ENCODE measurements at regions not wholly inside any gene's neighbourhood (a gene's known extent, or its start where the extent isn't known, plus 50 kb on each side); places are given as distances from the start of the nearest gene placed in this dataset.

GRCh38 chr21:35609263-35609662 lies 451.1 kb downstream of the SETD4 start:
- DNase-seq (ENCODE audit: extremely low read depth, low read depth) = no peak
- H3K4me3 ChIP-seq (replicated peaks; ENCODE audit: low read depth, low read length) = no peak overlapping the region
- TF ChIP-seq CTCF (IDR thresholded peaks at IDR 0.05; ENCODE audit: low read depth, low read length, missing control alignments) = no peak

- H3K4me3 ChIP-seq (replicated peaks; ENCODE audit: low read depth, low read length) = no peak overlapping the region
- no peak for TF ChIP-seq CTCF (IDR thresholded peaks at IDR 0.05; ENCODE audit: low read depth, low read length, missing control alignments)
Observed at GRCh38 chr21:35607406-35607805, 452.9 kb downstream of the SETD4 start.

GRCh38 chr21:35606578-35606977 lies 453.7 kb downstream of the SETD4 start:
- no peak overlapping the region for H3K4me3 ChIP-seq (replicated peaks; ENCODE audit: low read depth, low read length)
- no peak for TF ChIP-seq CTCF (IDR thresholded peaks at IDR 0.05; ENCODE audit: low read depth, low read length, missing control alignments)
- no peak for DNase-seq (ENCODE audit: extremely low read depth, low read depth)

More at GRCh38 chr21:35607406-35607805, 452.9 kb downstream of the SETD4 start:
- DNase-seq (ENCODE audit: extremely low read depth, low read depth) = no peak

GRCh38 chr21:35606146-35606545 lies 454.2 kb downstream of the SETD4 start:
- no peak for TF ChIP-seq CTCF (IDR thresholded peaks at IDR 0.05; ENCODE audit: low read depth, low read length, missing control alignments)
- DNase-seq (ENCODE audit: extremely low read depth, low read depth) = no peak
- no peak overlapping the region for H3K4me3 ChIP-seq (replicated peaks; ENCODE audit: low read depth, low read length)

GRCh38 chr21:35603494-35603893 lies 456.8 kb downstream of the SETD4 start:
- no peak overlapping the region for H3K4me3 ChIP-seq (replicated peaks; ENCODE audit: low read depth, low read length)
- DNase-seq (ENCODE audit: extremely low read depth, low read depth) = no peak
- no peak for TF ChIP-seq CTCF (IDR thresholded peaks at IDR 0.05; ENCODE audit: low read depth, low read length, missing control alignments)

GRCh38 chr21:35602811-35603362 lies 457.4 kb downstream of the SETD4 start:
- TF ChIP-seq CTCF (IDR thresholded peaks at IDR 0.05; ENCODE audit: low read depth, low read length, missing control alignments) = no peak

GRCh38 chr21:35601211-35601610 lies 459.1 kb downstream of the SETD4 start:
- no peak for TF ChIP-seq CTCF (IDR thresholded peaks at IDR 0.05; ENCODE audit: low read depth, low read length, missing control alignments)
- no peak overlapping the region for H3K4me3 ChIP-seq (replicated peaks; ENCODE audit: low read depth, low read length)
- DNase-seq (ENCODE audit: extremely low read depth, low read depth) = no peak

More at GRCh38 chr21:35602811-35603362, 457.4 kb downstream of the SETD4 start:
- H3K4me3 ChIP-seq (replicated peaks; ENCODE audit: low read depth, low read length) = no peak overlapping the region
- DNase-seq (ENCODE audit: extremely low read depth, low read depth) = no peak

Measured in HFF-Myc (cell line).